Natural killer cell (primary cell): ENCODE measurements at regions not wholly inside any gene's neighbourhood (a gene's known extent, or its start where the extent isn't known, plus 50 kb on each side); places are given as distances from the start of the nearest gene placed in this dataset.

Source experiments
- ATAC-seq, 3 donors: fragments of 150-1000 bp in 2 of 3; fragments of 200-7000 bp in 1 of 3; cut with Tn5 transposase; 1 replicate in 1 of 3; 2 replicates in 2 of 3; pipeline ENCODE4 v1.10.0; 2021; ENCODE audit warnings: mild to moderate bottlenecking in 2 of 3, moderate library complexity in 2 of 3
- DNase-seq, 2 donors: peaks; one replicate each; pipeline versions ENCODE4 v3.0.0 to v3.0.0-alpha.2; 2013 to 2021; ENCODE audit warnings: mixed read lengths in 1 of 2
- H3K27ac ChIP-seq: one replicate; pipeline ENCODE4 v1.5.1; 2013; ENCODE audit warnings: mild to moderate bottlenecking, low read length
- H3K27me3 ChIP-seq: one replicate; pipeline ENCODE4 v1.6.1; 2013; ENCODE audit warnings: low read length; ENCODE audit not compliant: control insufficient read depth, insufficient read depth
- H3K36me3 ChIP-seq: one replicate; pipeline ENCODE4 v1.6.1; 2013; ENCODE audit warnings: low read length; ENCODE audit not compliant: control insufficient read depth, insufficient read depth
- H3K4me1 ChIP-seq: one replicate; pipeline ENCODE4 v1.6.1; 2013; ENCODE audit warnings: low read length; ENCODE audit not compliant: control insufficient read depth, insufficient read depth
- H3K4me3 ChIP-seq: one replicate; pipeline ENCODE4 v1.5.1; 2013; ENCODE audit warnings: low read length
- H3K9me3 ChIP-seq: one replicate; pipeline ENCODE4 v1.6.1; 2013; ENCODE audit warnings: low read length; ENCODE audit not compliant: control insufficient read depth, insufficient read depth
- H3K27ac Mint-ChIP-seq, 2 donors: one replicate each; pipeline ENCODE4 v1.8.0; 2022; ENCODE audit warnings: mild to moderate bottlenecking in 2 of 2, mixed read lengths in 2 of 2, moderate library complexity in 1 of 2
- H3K27me3 Mint-ChIP-seq, 2 donors: one replicate each; pipeline ENCODE4 v1.8.0; 2022; ENCODE audit warnings: low read depth in 2 of 2, mixed read lengths in 2 of 2
- H3K36me3 Mint-ChIP-seq: one replicate; pipeline ENCODE4 v1.8.0; 2022; ENCODE audit warnings: mixed read lengths
- H3K4me1 Mint-ChIP-seq, 2 donors: one replicate each; pipeline ENCODE4 v1.8.0; 2022; ENCODE audit warnings: mixed read lengths in 2 of 2
- H3K4me3 Mint-ChIP-seq: one replicate; pipeline ENCODE4 v1.8.0; 2022; ENCODE audit warnings: mild to moderate bottlenecking, moderate library complexity, mixed read lengths
- H3K9me3 Mint-ChIP-seq, 2 donors: one replicate each; pipeline ENCODE4 v1.8.0; 2022; ENCODE audit warnings: mixed read lengths in 2 of 2
- CTCF ChIP-seq: fragments of 200-600 bp; IDR thresholded peaks from one replicate; pipeline ENCODE4 v1.8.0; 2022; ENCODE audit warnings: antibody characterized with exemption
- WGBS: methylation state at CpG from one replicate; pipeline ENCODE4 v1.1.7; 2013; ENCODE audit warnings: missing lambda C conversion rate; ENCODE audit not compliant: insufficient coverage; 5-methylcytosine and 5-hydroxymethylcytosine counted together
- intact Hi-C: fragments of 100-400 bp; cut with micrococcal nuclease; formaldehyde crosslinking; loops from one replicate; pipeline ENCODE4 v1.14.2; 2022

- WGBS: 95% methylated on average over 7 of the region's 7 CpGs
- Mint-ChIP-seq H3K36me3 (peaks cover 3% of the 10 kb centered on the region), H3K4me3 (no peak overlapping the region), H3K9me3 (no peaks in the 10 kb centered on the region), H3K27me3 (no peaks in the 10 kb centered on the region), H3K27ac (no peak overlapping the region), H3K4me1 (no peaks in the 10 kb centered on the region)
- Histone ChIP-seq H3K9me3 (no peaks in the 10 kb centered on the region), H3K27ac (no peak overlapping the region), H3K4me3 (no peak overlapping the region), H3K36me3 (no peaks in the 10 kb centered on the region), H3K4me1 (no peaks in the 10 kb centered on the region), H3K27me3 (no peaks in the 10 kb centered on the region)
- intact Hi-C loops: no loop called here
- no peak for DNase-seq
- ATAC-seq: no peak
- no peak for TF ChIP-seq CTCF
These were observed 76.0 kb upstream of the CD180 start for GRCh38 chr5:67272453-67273130.

GRCh38 chr5:67268231-67269021 is 71.8 kb upstream of the CD180 start:
- H3K36me3 ChIP-seq: no peaks in the 10 kb centered on the region
- intact Hi-C loops: no loop called here
- 94% methylated on average over 10 of the region's 10 CpGs for WGBS
- no peak overlapping the region for H3K27ac ChIP-seq
- no peak for TF ChIP-seq CTCF
- H3K9me3 Mint-ChIP-seq: no peaks in the 10 kb centered on the region
- ATAC-seq (no peak), DNase-seq (no peak)
- no peaks in the 10 kb centered on the region for H3K9me3 ChIP-seq
- H3K27me3 Mint-ChIP-seq: peaks cover under 1 to 2% of the 10 kb centered on the region in 2 donors
- H3K4me1 Mint-ChIP-seq: no peaks in the 10 kb centered on the region
- H3K4me3 Mint-ChIP-seq: no peak overlapping the region
- no peaks in the 10 kb centered on the region for H3K27me3 ChIP-seq
- no peaks in the 10 kb centered on the region for H3K4me1 ChIP-seq
- H3K36me3 Mint-ChIP-seq: no peaks in the 10 kb centered on the region
- no peak overlapping the region for H3K4me3 ChIP-seq
- no peak overlapping the region for H3K27ac Mint-ChIP-seq

GRCh38 chr5:67267512-67268216 is 71.1 kb upstream of the CD180 start:
- no peak overlapping the region for H3K4me3 ChIP-seq
- peaks cover 4 to 8% of the 10 kb centered on the region in 2 donors for H3K27me3 Mint-ChIP-seq
- intact Hi-C loops: no loop called here
- DNase-seq (no peak), ATAC-seq (no peak)
- H3K27ac Mint-ChIP-seq: no peak overlapping the region
- H3K27ac ChIP-seq: no peak overlapping the region
- H3K27me3 ChIP-seq: no peaks in the 10 kb centered on the region
- H3K36me3 ChIP-seq: no peaks in the 10 kb centered on the region
- no peak overlapping the region for H3K4me3 Mint-ChIP-seq
- H3K36me3 Mint-ChIP-seq: no peaks in the 10 kb centered on the region
- no peaks in the 10 kb centered on the region for H3K9me3 ChIP-seq
- no peaks in the 10 kb centered on the region for H3K4me1 Mint-ChIP-seq
- no peaks in the 10 kb centered on the region for H3K9me3 Mint-ChIP-seq
- no peaks in the 10 kb centered on the region for H3K4me1 ChIP-seq
- WGBS: 86% methylated on average over 7 of the region's 7 CpGs
- TF ChIP-seq CTCF: no peak
